ENCODE measurements at regions not wholly inside any gene's neighbourhood (a gene's known extent, or its start where the extent isn't known, plus 50 kb on each side); places are given as distances from the start of the nearest gene placed in this dataset.

GRCh38 chr9:1285526-1285925 is 235.4 kb downstream of the DMRT2 start:
- TF ChIP-seq CTCF (IDR thresholded peaks at IDR 0.05), result no peak
- TF ChIP-seq POLR2A (IDR thresholded peaks at IDR 0.05), result no peak

Measured in testis (tissue), 2 donors.